SK-N-SH (cell line): ENCODE measurements at regions not wholly inside any gene's neighbourhood (a gene's known extent, or its start where the extent isn't known, plus 50 kb on each side); places are given as distances from the start of the nearest gene placed in this dataset.

Experiments
- CTCF ChIA-PET: fragments of 300-600, 350-600 bp; formaldehyde crosslinking; extraction: SDS; loops from one replicate; lab custom pipeline; 2021; lab: Yijun Ruan, JAX
- POLR2A ChIA-PET: fragments of 350-600 bp; sonication (Branson Sonifier 250); formaldehyde crosslinking; extraction: SDS; loops from one replicate; lab custom pipeline; 2020; ENCODE audit warnings: antibody characterized with exemption, inconsistent platforms; lab: Yijun Ruan, JAX
- DNase-seq: peaks from one replicate; pipeline ENCODE4 v3.0.0; 2012
- H2AFZ ChIP-seq: fragments of 200-600 bp; sonication (generic); 2 replicates; pipeline ENCODE4 v1.8.1; 2016; ENCODE audit warnings: antibody characterized with exemption, mild to moderate bottlenecking, low read depth
- H3F3A ChIP-seq: fragments of 200-600 bp; sonication (generic); replicated peaks from 2 replicates; pipeline ENCODE3; 2016; ENCODE audit warnings: antibody characterized with exemption, mild to moderate bottlenecking; ENCODE audit not compliant: insufficient read depth
- H3K27ac ChIP-seq, 2 experiments: fragments of 200-500 bp in 1 of 2; fragments of 200-600 bp in 1 of 2; sonication (Bioruptor generic) in 1 of 2; sonication (generic), shearing (Covaris generic) in 1 of 2; 2 replicates each; pipeline versions ENCODE4 v1.5.1 to v1.6.1; 2014 to 2016; ENCODE audit warnings: low read depth in 2 of 2, inconsistent platforms in 1 of 2, low read length in 1 of 2, mild to moderate bottlenecking in 1 of 2, mixed read lengths in 1 of 2
- H3K27me3 ChIP-seq: fragments of 200-600 bp; sonication (generic), shearing (Covaris generic); 2 replicates; pipeline ENCODE4 v1.6.1; 2016; ENCODE audit warnings: mixed run types; ENCODE audit not compliant: insufficient read depth
- H3K36me3 ChIP-seq, 2 experiments: fragments of 200-500 bp in 1 of 2; fragments of 200-600 bp in 1 of 2; sonication (Bioruptor generic) in 1 of 2; sonication (generic) in 1 of 2; replicated peaks in 1 of 2; 2 replicates each; pipeline versions ENCODE3 to v1.5.1; 2014 to 2016; ENCODE audit warnings: low read length in 1 of 2, mild to moderate bottlenecking in 1 of 2; ENCODE audit not compliant: insufficient read depth in 2 of 2, control insufficient read depth in 1 of 2
- H3K4me1 ChIP-seq, 2 experiments: fragments of 200-500 bp in 1 of 2; fragments of 200-600 bp in 1 of 2; sonication (Bioruptor generic) in 1 of 2; sonication (generic), shearing (Covaris generic) in 1 of 2; 2 replicates each; pipeline versions ENCODE4 v1.5.1 to v1.6.1; 2014 to 2016; ENCODE audit warnings: low read depth in 1 of 2, low read length in 1 of 2, mixed run types in 1 of 2; ENCODE audit not compliant: insufficient read depth in 2 of 2, control insufficient read depth in 1 of 2
- H3K4me2 ChIP-seq: fragments of 200-600 bp; sonication (generic), shearing (Covaris generic); 2 replicates; pipeline ENCODE4 v1.6.1; 2017; ENCODE audit warnings: mixed run types
- H3K4me3 ChIP-seq, 2 experiments: fragments of 200-500 bp in 1 of 2; fragments of 200-600 bp in 1 of 2; sonication (Bioruptor generic) in 1 of 2; sonication (generic), shearing (Covaris generic) in 1 of 2; 2 replicates each; pipeline versions ENCODE4 v1.5.1 to v1.8.1; 2014 to 2016; ENCODE audit warnings: low read depth in 2 of 2, inconsistent platforms in 1 of 2, low read length in 1 of 2, mild to moderate bottlenecking in 1 of 2, mixed read lengths in 1 of 2, moderate library complexity in 1 of 2
- H3K79me2 ChIP-seq: fragments of 200-600 bp; sonication (generic); 2 replicates; pipeline ENCODE4 v1.8.1; 2017; ENCODE audit warnings: mild to moderate bottlenecking; ENCODE audit not compliant: insufficient read depth
- H3K9ac ChIP-seq: fragments of 200-600 bp; sonication (generic); 2 replicates; pipeline ENCODE4 v1.6.1; 2017; ENCODE audit warnings: mixed run types
- H3K9me2 ChIP-seq: fragments of 200-600 bp; sonication (generic); 2 replicates; pipeline ENCODE4 v1.6.1; 2017; ENCODE audit warnings: mixed run types
- H3K9me3 ChIP-seq: fragments of 200-600 bp; sonication (generic); 2 replicates; pipeline ENCODE4 v1.6.1; 2017; ENCODE audit warnings: mixed run types, mild to moderate bottlenecking, moderate library complexity
- H4K20me1 ChIP-seq: fragments of 200-600 bp; sonication (generic); 2 replicates; pipeline ENCODE4 v1.6.1; 2017; ENCODE audit warnings: mild to moderate bottlenecking, mixed run types; ENCODE audit not compliant: insufficient read depth
- CHD2 ChIP-seq: fragments of 150-350 bp; IDR thresholded peaks from 2 replicates; pipeline ENCODE4 v1.6.1; 2018; ENCODE audit warnings: low read length; ENCODE audit not compliant: partially characterized antibody
- ELF1 ChIP-seq: IDR thresholded peaks from 2 replicates; pipeline ENCODE4 v1.4.0; 2012
- EZH2phosphoT487 ChIP-seq: fragments of 200-600 bp; sonication (generic); IDR thresholded peaks from 2 replicates; pipeline ENCODE4 v1.6.1; 2017; ENCODE audit warnings: low read depth, mixed run types, mild to moderate bottlenecking, antibody characterized with exemption, moderate library complexity, borderline replicate concordance
- FOSL2 ChIP-seq: IDR thresholded peaks from 2 replicates; pipeline ENCODE4 v1.4.0; 2012; ENCODE audit warnings: low read depth, mild to moderate bottlenecking, moderate library complexity, borderline replicate concordance
- FOXJ3 ChIP-seq: sonication (generic); formaldehyde crosslinking; IDR thresholded peaks from 2 replicates; pipeline ENCODE4 v1.5.1; 2020; ENCODE audit warnings: mild to moderate bottlenecking, missing genetic modification reagents
- FOXM1 ChIP-seq: IDR thresholded peaks from 2 replicates; pipeline ENCODE4 v1.4.0; 2012; ENCODE audit warnings: low read depth, mild to moderate bottlenecking
- GATA2 ChIP-seq: sonication (generic); formaldehyde crosslinking; IDR thresholded peaks from 2 replicates; pipeline ENCODE4 v1.5.0; 2020; ENCODE audit warnings: mild to moderate bottlenecking, missing genetic modification reagents
- NRF1 ChIP-seq: IDR thresholded peaks from 2 replicates; pipeline ENCODE4 v1.6.1; 2012; ENCODE audit warnings: low read depth, mild to moderate bottlenecking, low read length
- PBX3 ChIP-seq: IDR thresholded peaks from 2 replicates; pipeline ENCODE4; 2012
- RAD21 ChIP-seq: IDR thresholded peaks from 2 replicates; pipeline ENCODE4 v1.6.1; 2012; ENCODE audit warnings: mild to moderate bottlenecking, low read length
- REST ChIP-seq: IDR thresholded peaks from 2 replicates; pipeline ENCODE4 v1.6.1; 2012; ENCODE audit warnings: mild to moderate bottlenecking, low read depth, low read length, moderate library complexity
- SIN3A ChIP-seq: IDR thresholded peaks from 2 replicates; pipeline ENCODE4 v1.6.1; 2012; ENCODE audit warnings: low read depth, mild to moderate bottlenecking, low read length, moderate library complexity, borderline replicate concordance
- USF1 ChIP-seq: IDR thresholded peaks from 2 replicates; pipeline ENCODE4 v1.4.0; 2012; ENCODE audit warnings: low read depth, borderline replicate concordance
- YY1 ChIP-seq: IDR thresholded peaks from 2 replicates; pipeline ENCODE4 v1.4.0; 2012; ENCODE audit warnings: low read depth, mild to moderate bottlenecking
- whole genome bisulfite sequencing: methylation state at CpG from one replicate; pipeline ENCODE4 v1.1.6; 2017; ENCODE audit warnings: low lambda C conversion rate; 5-methylcytosine and 5-hydroxymethylcytosine counted together
- TF ChIP-seq, protein P1 (sequence below): IDR thresholded peaks from 2 replicates; pipeline ENCODE4 v1.4.0; 2012; ENCODE audit warnings: low read depth, borderline replicate concordance

DNA sequence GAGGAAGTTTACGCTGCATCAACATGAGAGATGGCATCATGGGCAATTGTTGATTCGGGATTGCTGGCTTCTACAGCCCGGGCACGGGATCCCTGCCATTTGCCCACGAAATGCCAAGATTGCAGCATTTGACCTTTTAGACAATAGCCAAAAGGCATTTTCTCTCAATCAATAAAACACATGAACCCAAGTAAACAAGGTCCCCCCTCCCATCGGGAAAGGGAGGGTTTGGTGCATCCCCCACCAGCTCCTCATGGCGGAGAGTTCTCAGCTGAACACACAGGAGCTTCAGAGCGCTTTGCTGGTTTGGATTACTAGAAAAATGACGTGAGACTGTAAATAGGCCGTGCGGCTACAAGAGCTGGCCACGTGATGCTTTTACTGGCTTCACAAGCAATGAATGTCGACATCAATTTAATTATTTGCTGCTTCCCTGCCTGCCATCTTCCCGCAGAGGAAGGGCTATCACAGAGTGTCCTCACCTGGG lies 147.6 kb downstream of the C16orf95 start:
- no peaks in the 10 kb centered on the region for H4K20me1 ChIP-seq
- no peaks in the 10 kb centered on the region for H3K36me3 ChIP-seq
- no peaks in the 10 kb centered on the region for H3K9me2 ChIP-seq
- no peaks in the 10 kb centered on the region for H3K9me3 ChIP-seq
- ChIA-PET POLR2A (no interaction called here), CTCF (interaction anchor here (1.2 kb wide), 1 partner anchor 110 kb away, joined by 6 read pairs; no protein-coding TSS in a partner anchor)
- no peak overlapping the region for H3K4me3 ChIP-seq
- H3K9ac ChIP-seq, result no peak overlapping the region
- no peaks in the 10 kb centered on the region; the same call in 1 of the 2 replicates for H3K27me3 ChIP-seq
- H3K4me1 ChIP-seq, result no peaks in the 10 kb centered on the region
- no peaks in the 10 kb centered on the region for H3K79me2 ChIP-seq
- DNase-seq, result no peak
- no peak overlapping the region for H3K27ac ChIP-seq
- no peak overlapping the region for H3K4me2 ChIP-seq
- no peaks in the 10 kb centered on the region for H3F3A ChIP-seq
- WGBS, result 14% methylated on average over 14 of the region's 14 CpGs
- H2AFZ ChIP-seq, result no peak overlapping the region
- TF ChIP-seq USF1 (peak; percentile 39; the same call in 1 of the 2 replicates), EZH2phosphoT487 (no peak)
- TF ChIP-seq, all 33 proteins: peak for 1

DNA sequence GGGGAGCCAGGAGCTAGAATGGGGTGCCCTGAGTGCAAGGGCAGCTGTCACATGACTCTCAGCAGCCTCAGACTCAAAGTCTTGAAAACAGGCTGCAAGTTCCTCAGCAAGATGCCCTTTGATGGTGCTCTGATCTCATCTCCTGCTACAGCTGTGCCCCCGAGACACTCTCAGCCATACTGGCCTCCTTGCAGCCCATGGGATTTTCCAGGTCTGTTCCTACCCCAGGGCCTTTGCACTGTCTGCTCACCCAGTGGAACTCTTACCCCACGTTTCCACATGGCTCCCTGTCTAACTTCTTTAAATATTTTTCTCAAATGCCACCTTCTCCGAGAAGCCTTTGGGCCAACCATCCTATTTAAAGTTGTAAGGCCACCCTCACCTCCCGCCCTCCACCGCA lies 146.9 kb downstream of the C16orf95 start:
- no peaks in the 10 kb centered on the region for H3F3A ChIP-seq
- H3K9me3 ChIP-seq, result no peaks in the 10 kb centered on the region
- no peaks in the 10 kb centered on the region for H4K20me1 ChIP-seq
- H2AFZ ChIP-seq, result no peak overlapping the region
- H3K27ac ChIP-seq, result no peak overlapping the region
- H3K4me1 ChIP-seq, result no peaks in the 10 kb centered on the region
- no peak overlapping the region for H3K9ac ChIP-seq
- TF ChIP-seq FOXJ3 (CRISPR knock-in tag) (no peak), NRF1 (no peak), FOXM1 (no peak), CHD2 (no peak), RAD21 (no peak), PBX3 (no peak), ELF1 (no peak), REST (no peak), SIN3A (no peak), YY1 (no peak), EZH2phosphoT487 (no peak), FOSL2 (no peak), GATA2 (CRISPR knock-in tag) (no peak)
- TF ChIP-seq, protein P1, sequence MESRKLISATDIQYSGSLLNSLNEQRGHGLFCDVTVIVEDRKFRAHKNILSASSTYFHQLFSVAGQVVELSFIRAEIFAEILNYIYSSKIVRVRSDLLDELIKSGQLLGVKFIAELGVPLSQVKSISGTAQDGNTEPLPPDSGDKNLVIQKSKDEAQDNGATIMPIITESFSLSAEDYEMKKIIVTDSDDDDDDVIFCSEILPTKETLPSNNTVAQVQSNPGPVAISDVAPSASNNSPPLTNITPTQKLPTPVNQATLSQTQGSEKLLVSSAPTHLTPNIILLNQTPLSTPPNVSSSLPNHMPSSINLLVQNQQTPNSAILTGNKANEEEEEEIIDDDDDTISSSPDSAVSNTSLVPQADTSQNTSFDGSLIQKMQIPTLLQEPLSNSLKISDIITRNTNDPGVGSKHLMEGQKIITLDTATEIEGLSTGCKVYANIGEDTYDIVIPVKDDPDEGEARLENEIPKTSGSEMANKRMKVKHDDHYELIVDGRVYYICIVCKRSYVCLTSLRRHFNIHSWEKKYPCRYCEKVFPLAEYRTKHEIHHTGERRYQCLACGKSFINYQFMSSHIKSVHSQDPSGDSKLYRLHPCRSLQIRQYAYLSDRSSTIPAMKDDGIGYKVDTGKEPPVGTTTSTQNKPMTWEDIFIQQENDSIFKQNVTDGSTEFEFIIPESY, result no peak
- ChIA-PET CTCF (interaction anchor here (1.2 kb wide), 1 partner anchor 109 kb away, joined by 6 read pairs; no protein-coding TSS in a partner anchor), POLR2A (no interaction called here)
- 55% methylated on average over 4 of the region's 5 CpGs for WGBS
- no peak overlapping the region for H3K4me2 ChIP-seq
- H3K27me3 ChIP-seq, result no peaks in the 10 kb centered on the region; the same call in 1 of the 2 replicates
- no peaks in the 10 kb centered on the region for H3K9me2 ChIP-seq
- H3K79me2 ChIP-seq, result no peaks in the 10 kb centered on the region
- no peaks in the 10 kb centered on the region for H3K36me3 ChIP-seq
- H3K4me3 ChIP-seq, result no peak overlapping the region
- no peak for DNase-seq
